H1 (cell line): ENCODE measurements at regions not wholly inside any gene's neighbourhood (a gene's known extent, or its start where the extent isn't known, plus 50 kb on each side); places are given as distances from the start of the nearest gene placed in this dataset.

Source experiments
- CTCF ChIA-PET: fragments of 300-600 bp; sonication (Branson Sonifier 250); formaldehyde crosslinking; loops from one replicate; lab custom pipeline; 2021; ENCODE audit not compliant: partially characterized antibody; lab: Charles Lee
- POLR2A ChIA-PET: fragments of 300-600 bp; sonication (Branson Sonifier 250); formaldehyde crosslinking; loops from one replicate; lab custom pipeline; 2021; ENCODE audit warnings: inconsistent platforms; ENCODE audit not compliant: partially characterized antibody; lab: Charles Lee
- DNase-seq, 2 experiments: peaks; one replicate each; pipeline versions ENCODE4 v3.0.0 to v3.0.0-alpha.2; 2010 to 2022; ENCODE audit warnings: low spot score in 2 of 2, low read depth in 1 of 2, mixed read lengths in 1 of 2
- FAIRE-seq: peaks from 2 replicates; lab custom pipeline; 2011; peaks lifted over from hg19 to GRCh38; lab: Jason Lieb, UNC
- H2AFZ ChIP-seq: 2 replicates; pipeline ENCODE4 v1.8.1; 2012; ENCODE audit warnings: low read length, inconsistent platforms
- H2AK5ac ChIP-seq: 2 replicates; pipeline ENCODE4 v1.6.1; 2013; ENCODE audit warnings: low read depth, low read length
- H2BK120ac ChIP-seq: replicated peaks from 2 replicates; pipeline ENCODE3; 2013; ENCODE audit warnings: low read depth, low read length, inconsistent platforms
- H2BK12ac ChIP-seq: 2 replicates; pipeline ENCODE4 v1.6.1; 2013; ENCODE audit warnings: low read depth, low read length
- H2BK15ac ChIP-seq: 2 replicates; pipeline ENCODE4 v1.6.1; 2013; ENCODE audit warnings: low read length
- H2BK20ac ChIP-seq: 2 replicates; pipeline ENCODE4 v1.6.1; 2013; ENCODE audit warnings: low read length
- H2BK5ac ChIP-seq: 2 replicates; pipeline ENCODE4 v1.6.1; 2013; ENCODE audit warnings: low read depth, low read length
- H3K14ac ChIP-seq: 2 replicates; pipeline ENCODE4 v1.6.1; 2013; ENCODE audit warnings: inconsistent platforms; ENCODE audit not compliant: insufficient read length
- H3K18ac ChIP-seq: 2 replicates; pipeline ENCODE4 v1.6.1; 2013; ENCODE audit warnings: low read length; ENCODE audit errors: extremely low read depth
- H3K23ac ChIP-seq: 2 replicates; pipeline ENCODE4 v1.6.1; 2013; ENCODE audit warnings: inconsistent platforms; ENCODE audit not compliant: insufficient read length
- H3K23me2 ChIP-seq: 2 replicates; pipeline ENCODE4 v1.6.1; 2013; ENCODE audit warnings: low read depth, low read length
- H3K27ac ChIP-seq: 2 replicates; pipeline ENCODE4 v1.6.1; 2011; ENCODE audit warnings: low read depth, low read length, inconsistent platforms
- H3K27me3 ChIP-seq, 4 experiments: replicated peaks in 1 of 4; 1 replicate in 1 of 4; 2 replicates in 3 of 4; pipeline versions ENCODE4 v1.6.1 to v1.8.1; 2011 to 2013; ENCODE audit warnings: low read length in 3 of 4, mild to moderate bottlenecking in 3 of 4, inconsistent platforms in 2 of 4, mixed read lengths in 2 of 4, moderate library complexity in 1 of 4; ENCODE audit not compliant: control insufficient read depth in 3 of 4, insufficient read depth in 3 of 4; ENCODE audit errors: extremely low read depth in 1 of 4
- H3K36me3 ChIP-seq, 4 experiments: 2 replicates each; pipeline versions ENCODE4 v1.6.1 to v1.8.1; 2011 to 2013; ENCODE audit warnings: mild to moderate bottlenecking in 4 of 4, low read length in 3 of 4, moderate library complexity in 2 of 4, control low read depth in 1 of 4, inconsistent platforms in 1 of 4; ENCODE audit not compliant: insufficient read depth in 4 of 4, control insufficient read depth in 2 of 4
- H3K4ac ChIP-seq: replicated peaks from 2 replicates; pipeline ENCODE3; 2013; ENCODE audit warnings: low read length, low read depth, mixed read lengths, inconsistent platforms; ENCODE audit not compliant: insufficient read length
- H3K4me1 ChIP-seq, 4 experiments: replicated peaks in 1 of 4; 1 replicate in 1 of 4; 2 replicates in 3 of 4; pipeline versions ENCODE4 v1.6.1 to v1.8.1; 2011 to 2013; ENCODE audit warnings: low read length in 3 of 4, inconsistent platforms in 2 of 4, mixed read lengths in 1 of 4; ENCODE audit not compliant: insufficient read depth in 4 of 4, control insufficient read depth in 3 of 4
- H3K4me2 ChIP-seq, 2 experiments: 2 replicates each; pipeline versions ENCODE4 v1.6.1 to v1.8.1; 2011 to 2013; ENCODE audit warnings: low read depth in 2 of 2, low read length in 2 of 2, control low read depth in 1 of 2, inconsistent platforms in 1 of 2, mild to moderate bottlenecking in 1 of 2; ENCODE audit not compliant: insufficient read depth in 1 of 2
- H3K4me3 ChIP-seq, 4 experiments: fragments of 200-600, 300-600 bp in 1 of 4; sonication (generic), shearing (Covaris generic), sonication (Bioruptor Twin) in 1 of 4; 2 replicates each; pipeline versions ENCODE4 v1.5.1 to v1.8.1; 2011 to 2016; ENCODE audit warnings: low read length in 4 of 4, low read depth in 3 of 4, control low read depth in 2 of 4, inconsistent platforms in 2 of 4, mild to moderate bottlenecking in 2 of 4, mixed read lengths in 1 of 4, moderate library complexity in 1 of 4; ENCODE audit not compliant: insufficient read depth in 2 of 4; ENCODE audit errors: extremely low read depth in 1 of 4
- H3K56ac ChIP-seq: replicated peaks from 2 replicates; pipeline ENCODE3; 2013; ENCODE audit warnings: low read depth, mild to moderate bottlenecking, mixed read lengths, low read length, inconsistent platforms; ENCODE audit not compliant: insufficient read length
- H3K79me1 ChIP-seq: 2 replicates; pipeline ENCODE4 v1.6.1; 2013; ENCODE audit warnings: low read depth, low read length, control low read depth
- H3K79me2 ChIP-seq, 2 experiments: 2 replicates each; pipeline versions ENCODE4 v1.6.1 to v1.8.1; 2012 to 2013; ENCODE audit warnings: low read length in 2 of 2, mild to moderate bottlenecking in 2 of 2, inconsistent platforms in 1 of 2; ENCODE audit not compliant: insufficient read depth in 2 of 2, control insufficient read depth in 1 of 2
- H3K9ac ChIP-seq, 4 experiments: replicated peaks in 1 of 4; 1 replicate in 1 of 4; 2 replicates in 3 of 4; pipeline versions ENCODE4 v1.6.1 to v1.8.1; 2011 to 2013; ENCODE audit warnings: low read depth in 3 of 4, low read length in 3 of 4, control low read depth in 2 of 4, mild to moderate bottlenecking in 2 of 4, moderate library complexity in 2 of 4, inconsistent platforms in 1 of 4; ENCODE audit errors: extremely low read depth in 1 of 4
- H3K9me3 ChIP-seq, 2 experiments: 2 replicates each; pipeline versions ENCODE4 v1.6.1 to v1.8.1; 2012 to 2013; ENCODE audit warnings: mild to moderate bottlenecking in 2 of 2, moderate library complexity in 2 of 2, control low read depth in 1 of 2, inconsistent platforms in 1 of 2, low read depth in 1 of 2, low read length in 1 of 2, mixed read lengths in 1 of 2; ENCODE audit not compliant: insufficient read depth in 2 of 2
- H4K20me1 ChIP-seq, 2 experiments: replicated peaks in 1 of 2; 2 replicates each; pipeline versions ENCODE3 to v1.8.1; 2011 to 2013; ENCODE audit warnings: inconsistent platforms in 2 of 2, low read length in 2 of 2, mild to moderate bottlenecking in 1 of 2; ENCODE audit not compliant: insufficient read depth in 2 of 2, control insufficient read depth in 1 of 2
- H4K5ac ChIP-seq: 2 replicates; pipeline ENCODE4 v1.6.1; 2013; ENCODE audit warnings: low read length, low read depth, mixed read lengths, inconsistent platforms; ENCODE audit not compliant: insufficient read length
- H4K8ac ChIP-seq: 2 replicates; pipeline ENCODE4 v1.8.0; 2013; ENCODE audit warnings: mild to moderate bottlenecking, moderate library complexity, low read length, inconsistent platforms; ENCODE audit not compliant: insufficient read depth; ENCODE audit errors: extremely low read depth
- H4K91ac ChIP-seq: replicated peaks from 2 replicates; pipeline ENCODE3; 2013; ENCODE audit warnings: low read length, mixed read lengths, inconsistent platforms; ENCODE audit not compliant: insufficient read length
- CHD2 ChIP-seq: IDR thresholded peaks from 2 replicates; pipeline ENCODE4 v1.6.1; 2012; ENCODE audit warnings: low read length, improper control_type of control experiment
- JUND ChIP-seq: IDR thresholded peaks from 2 replicates; pipeline ENCODE4 v1.6.1; 2011; ENCODE audit warnings: mild to moderate bottlenecking, improper control_type of control experiment, low read length
- PHF8 ChIP-seq: fragments of 200-600 bp; sonication (generic); conservative IDR thresholded peaks from 2 replicates; pipeline ENCODE4 v1.7.1; 2012; ENCODE audit warnings: low read depth, mild to moderate bottlenecking, inconsistent platforms, low read length, moderate library complexity
- RFX5 ChIP-seq: IDR thresholded peaks from 2 replicates; pipeline ENCODE4 v1.6.1; 2011; ENCODE audit warnings: low read depth, low read length, improper control_type of control experiment, borderline replicate concordance
- SIRT6 ChIP-seq: IDR thresholded peaks from one replicate; pipeline ENCODE4 v1.7.1; 2012; ENCODE audit warnings: low read length, inconsistent platforms

GRCh38 chr7:82511542-82511941, 68.0 kb upstream of the CACNA2D1 start:
- no peak overlapping the region for H2AK5ac ChIP-seq
- no peak overlapping the region for H2BK5ac ChIP-seq
- H2BK15ac ChIP-seq: no peak overlapping the region
- no peak overlapping the region for H3K4ac ChIP-seq
- H3K23me2 ChIP-seq: no peaks in the 10 kb centered on the region
- no peak overlapping the region for H3K4me2 ChIP-seq
- no peaks in the 10 kb centered on the region for H3K27me3 ChIP-seq
- no peak for DNase-seq
- no peak overlapping the region for H3K56ac ChIP-seq
- no peak overlapping the region for H2AFZ ChIP-seq
- no peak overlapping the region for H2BK120ac ChIP-seq
- H3K23ac ChIP-seq: no peak overlapping the region
- no peak overlapping the region for H2BK20ac ChIP-seq
- FAIRE-seq: no peak
- H3K4me1 ChIP-seq: no peaks in the 10 kb centered on the region; a peak in 3 of 7 replicates
- no peaks in the 10 kb centered on the region for H3K9me3 ChIP-seq
- H4K8ac ChIP-seq: no peak overlapping the region
- no peaks in the 10 kb centered on the region for H3K79me1 ChIP-seq
- H3K79me2 ChIP-seq: no peaks in the 10 kb centered on the region
- no peak overlapping the region for H3K4me3 ChIP-seq
- H3K36me3 ChIP-seq: no peaks in the 10 kb centered on the region
- no peaks in the 10 kb centered on the region for H4K20me1 ChIP-seq
- ChIA-PET CTCF (interaction anchor here (1.2 to 1.4 kb wide), 2 partner anchors 12 to 16 kb away, joined by 3 read pairs; no protein-coding TSS in a partner anchor), POLR2A (no interaction called here)
- H3K18ac ChIP-seq: no peak overlapping the region
- H4K5ac ChIP-seq: no peak overlapping the region
- H3K14ac ChIP-seq: no peak overlapping the region
- no peak overlapping the region for H3K9ac ChIP-seq
- no peak overlapping the region for H4K91ac ChIP-seq
- H2BK12ac ChIP-seq: no peak overlapping the region
- no peak overlapping the region for H3K27ac ChIP-seq
- TF ChIP-seq SIRT6 (no peak), RFX5 (no peak), PHF8 (no peak), CHD2 (no peak), JUND (no peak)
